ENCODE measurements at regions not wholly inside any gene's neighbourhood (a gene's known extent, or its start where the extent isn't known, plus 50 kb on each side); places are given as distances from the start of the nearest gene placed in this dataset.
"Not testable (repeated sequence)": the region's sequence is repeated elsewhere in the genome, so short reads cannot be mapped to it uniquely, and the experiment has no call there.

DNA sequence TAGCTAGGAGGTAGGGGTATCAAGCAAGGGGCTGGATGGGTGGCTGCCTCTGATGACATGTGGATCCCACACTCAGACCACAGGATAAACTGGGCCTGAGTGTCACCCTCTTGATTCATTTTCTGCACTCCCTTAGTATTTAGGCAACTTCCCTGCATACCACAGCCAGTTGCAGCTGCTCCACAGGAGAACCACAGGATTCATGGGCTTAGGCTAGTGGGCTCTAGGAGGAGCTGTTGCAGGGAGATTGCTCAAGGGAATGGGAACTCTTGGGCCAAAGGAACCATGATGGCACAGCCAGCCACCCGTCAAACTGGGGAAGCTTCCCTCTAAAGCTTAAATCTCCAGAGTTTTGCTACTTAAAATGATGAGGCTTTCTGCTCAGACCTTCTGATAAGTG lies 269.7 kb upstream of the ASIC2 start:
- Histone ChIP-seq H3K4me1 (replicated peaks in 1 of 2) (peaks cover 0 to 3% of the 10 kb centered on the region in 2 donors), H3K27ac (no peak overlapping the region), H3K4me3 (no peak overlapping the region)
- 40 to 91% (median 60%) methylated on average over 1 of the region's 1 CpG; no CpG with 5 or more reads in 7 of the 10 experiments for WGBS, 10 experiments
- in situ Hi-C loops (cut with MboI; ENCODE audit: low pct_unique_long_range_greater_than_20kb in 2 of 9, low sequenced_read_pairs in 9 of 9, unreplicated experiment in 9 of 9): no loop called here
- ATAC-seq (replicated peaks in 6 of 8): no peak

DNA sequence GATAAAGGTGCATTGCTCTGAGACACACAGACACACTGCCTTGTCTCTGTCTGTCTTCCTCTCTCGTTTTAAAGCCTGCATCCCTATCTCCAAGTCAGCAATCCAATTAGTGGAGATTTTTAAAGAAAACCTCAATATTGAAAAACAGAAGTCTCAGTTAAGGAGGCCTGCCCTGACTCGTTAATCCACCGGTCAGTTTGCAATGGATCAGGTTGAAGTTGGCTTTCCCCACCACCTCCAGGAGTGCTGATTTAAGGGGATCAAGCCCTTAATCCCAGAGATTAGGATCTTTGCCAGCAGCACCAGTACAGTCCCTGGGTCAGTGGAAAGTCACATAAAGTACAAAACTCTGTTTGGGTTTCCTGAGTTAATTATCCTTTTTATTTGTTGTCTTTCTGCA lies 271.1 kb upstream of the ASIC2 start:
- peaks cover 0 to 3% of the 10 kb centered on the region in 2 donors for H3K4me1 ChIP-seq (replicated peaks in 1 of 2)
- WGBS, 10 experiments: 33 to 100% (median 79%) methylated on average over 1 to 3 of the region's 3 CpGs; no CpG with 5 or more reads in 4 of the 10 experiments
- in situ Hi-C loops (cut with MboI; ENCODE audit: low pct_unique_long_range_greater_than_20kb in 2 of 9, low sequenced_read_pairs in 9 of 9, unreplicated experiment in 9 of 9): no loop called here
- no peak for ATAC-seq (replicated peaks in 6 of 8)
- no peak overlapping the region for H3K4me3 ChIP-seq
- no peak overlapping the region for H3K27ac ChIP-seq

DNA sequence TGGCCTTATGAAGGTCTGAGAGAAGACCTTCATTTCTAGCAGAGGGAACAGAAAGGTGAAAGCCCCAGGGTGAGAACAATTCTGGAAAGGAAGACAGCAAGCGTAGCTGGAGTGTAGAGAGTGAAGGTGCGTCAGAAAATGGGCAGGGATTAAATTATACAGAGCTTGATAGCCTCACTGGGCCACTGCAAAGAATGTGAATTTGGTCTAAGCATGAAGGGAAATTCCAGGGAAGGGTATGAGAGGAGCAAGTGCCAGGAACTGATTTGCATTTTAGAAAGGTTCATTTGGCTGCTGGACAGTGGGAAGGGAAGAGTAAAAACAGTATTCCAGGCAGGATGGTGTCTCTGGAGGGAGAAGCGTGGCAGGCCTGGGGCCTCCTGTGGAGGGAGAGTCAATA lies 274.1 kb upstream of the ASIC2 start:
- peak in 3 of 8 experiments; percentile 66 to 91 (median 76) for ATAC-seq (replicated peaks in 6 of 8)
- Histone ChIP-seq H3K4me3 (no peak overlapping the region), H3K27ac (no peak overlapping the region), H3K4me1 (replicated peaks in 1 of 2) (no peaks in the 10 kb centered on the region)
- 30 to 89% (median 61%) methylated on average over 1 to 3 of the region's 3 CpGs; no CpG with 5 or more reads in 2 of the 10 experiments for whole genome bisulfite sequencing, 10 experiments
- in situ Hi-C loops (cut with MboI; ENCODE audit: low pct_unique_long_range_greater_than_20kb in 2 of 9, low sequenced_read_pairs in 9 of 9, unreplicated experiment in 9 of 9): no loop called here

DNA sequence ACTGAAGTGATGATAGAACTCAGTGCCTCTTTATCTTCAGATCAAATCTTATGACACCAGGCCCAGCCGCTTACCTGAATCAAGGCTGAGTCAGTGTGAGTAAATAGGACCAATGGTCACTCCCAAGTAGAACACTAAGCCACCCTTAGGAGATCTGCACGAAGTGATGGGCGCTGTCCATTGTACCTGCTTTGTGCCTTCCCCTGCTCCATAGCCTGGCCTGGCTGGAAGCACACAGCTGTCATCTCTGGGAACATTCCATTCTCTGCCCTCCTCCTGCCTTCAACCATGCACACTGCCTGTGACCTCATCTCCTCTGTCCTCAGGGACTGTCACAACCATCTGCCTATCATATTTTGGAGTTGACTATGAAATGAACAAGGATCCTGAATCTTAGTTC lies 279.5 kb upstream of the ASIC2 start:
- in situ Hi-C loops (cut with MboI; ENCODE audit: low pct_unique_long_range_greater_than_20kb in 2 of 9, low sequenced_read_pairs in 9 of 9, unreplicated experiment in 9 of 9): no loop called here
- 48 to 100% (median 83%) methylated on average over 1 to 3 of the region's 3 CpGs; no CpG with 5 or more reads in 5 of the 10 experiments for WGBS, 10 experiments
- no peak overlapping the region for H3K4me3 ChIP-seq
- H3K27ac ChIP-seq: no peak overlapping the region
- H3K4me1 ChIP-seq (replicated peaks in 1 of 2): no peaks in the 10 kb centered on the region
- peak in 3 of 8 experiments; percentile 61 to 74 (median 63) for ATAC-seq (replicated peaks in 6 of 8)

DNA sequence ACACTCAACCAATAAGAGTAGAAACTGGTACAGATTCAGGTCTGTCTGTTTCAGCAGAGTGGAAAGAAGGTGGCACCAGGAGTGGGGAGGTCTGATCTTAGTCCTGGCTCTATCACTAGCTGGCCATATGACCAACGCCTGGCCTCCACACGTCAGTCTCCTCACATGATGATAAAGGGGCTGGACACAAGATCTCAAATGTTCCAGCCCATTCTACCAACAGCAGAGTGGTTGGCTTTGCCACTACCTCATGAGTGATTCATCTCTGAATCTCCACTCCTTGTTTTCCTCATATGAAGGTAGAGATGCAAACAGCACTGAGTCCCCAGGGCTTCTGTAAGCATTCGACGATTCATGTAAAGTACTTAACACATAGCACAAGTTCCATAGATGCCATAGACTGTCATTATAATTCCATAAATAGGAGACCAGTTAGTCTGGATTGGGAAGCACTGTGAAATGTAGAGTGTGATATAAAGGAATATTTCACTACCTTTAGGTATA lies 281.9 kb upstream of the ASIC2 start:
- WGBS, 10 experiments: 0 to 94% (median 60%) methylated on average over 2 to 4 of the region's 4 CpGs; no CpG with 5 or more reads in 6 of the 10 experiments
- no peak overlapping the region for H3K4me3 ChIP-seq
- in situ Hi-C loops (cut with MboI; ENCODE audit: low pct_unique_long_range_greater_than_20kb in 2 of 9, low sequenced_read_pairs in 9 of 9, unreplicated experiment in 9 of 9): loop anchor here in 1 of 9 experiments (25.0 kb wide), 1 partner anchor 137 kb away; no protein-coding TSS in a partner anchor
- H3K27ac ChIP-seq: no peak overlapping the region
- H3K4me1 ChIP-seq (replicated peaks in 1 of 2): no peaks in the 10 kb centered on the region
- ATAC-seq (replicated peaks in 6 of 8): peak in 3 of 8 experiments; percentile 61 to 87 (median 83)

DNA sequence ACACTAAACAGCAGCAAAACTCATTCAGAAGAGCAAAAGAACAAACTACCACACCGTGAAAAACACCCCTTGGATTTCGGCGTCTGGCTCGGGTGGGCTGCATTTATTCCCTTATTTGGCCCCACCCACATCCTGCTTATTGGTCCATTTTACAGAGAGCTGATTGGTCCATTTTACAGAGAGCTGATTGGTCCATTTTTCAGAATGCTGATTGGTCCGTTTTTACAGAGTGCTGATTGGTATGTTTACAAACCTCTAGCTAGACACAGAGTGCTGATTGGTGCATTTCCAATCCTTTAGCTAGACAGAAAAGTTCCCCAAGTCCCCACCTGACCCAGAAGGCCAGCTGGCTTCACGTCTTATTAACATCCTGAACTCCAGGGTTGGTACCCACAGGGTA lies 286.6 kb upstream of the ASIC2 start:
- not testable (repeated sequence) for ATAC-seq (replicated peaks in 6 of 8); H3K27ac ChIP-seq; H3K4me3 ChIP-seq
- in situ Hi-C loops (cut with MboI; ENCODE audit: low pct_unique_long_range_greater_than_20kb in 2 of 9, low sequenced_read_pairs in 9 of 9, unreplicated experiment in 9 of 9): loop anchor here in 1 of 9 experiments (25.0 kb wide), 1 partner anchor 133 kb away; no protein-coding TSS in a partner anchor
- peaks cover 9 to 12% of the 10 kb centered on the region in 2 donors for H3K4me1 ChIP-seq (replicated peaks in 1 of 2)
- WGBS, 10 experiments: 33 to 100% (median 75%) methylated on average over 1 to 5 of the region's 6 CpGs; no CpG with 5 or more reads in 2 of the 10 experiments

DNA sequence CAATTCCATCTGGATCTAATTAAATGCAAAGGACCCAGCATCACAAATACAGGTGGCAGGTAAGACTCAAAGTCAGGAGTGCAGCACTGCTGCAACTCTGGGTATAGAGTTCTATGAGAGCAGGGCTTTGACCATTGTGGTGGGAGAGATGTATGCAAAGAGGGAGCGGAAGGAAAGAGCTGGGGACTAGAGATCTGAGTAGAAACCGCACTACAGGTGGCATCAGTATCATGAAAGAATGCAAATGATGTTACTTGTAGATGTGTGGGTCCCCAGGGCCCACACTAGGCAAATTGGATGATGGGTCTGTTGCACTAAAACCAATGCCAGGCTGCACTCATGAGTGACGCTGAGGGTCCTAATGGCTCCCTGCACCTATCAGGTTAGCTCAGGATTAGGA lies 287.1 kb upstream of the ASIC2 start:
- no peak overlapping the region for H3K27ac ChIP-seq
- H3K4me3 ChIP-seq: no peak overlapping the region
- in situ Hi-C loops (cut with MboI; ENCODE audit: low pct_unique_long_range_greater_than_20kb in 2 of 9, low sequenced_read_pairs in 9 of 9, unreplicated experiment in 9 of 9): loop anchor here in 1 of 9 experiments (25.0 kb wide), 1 partner anchor 132 kb away; no protein-coding TSS in a partner anchor
- peaks cover 9 to 12% of the 10 kb centered on the region in 2 donors for H3K4me1 ChIP-seq (replicated peaks in 1 of 2)
- 50 to 100% (median 84%) methylated on average over 1 to 3 of the region's 3 CpGs; no CpG with 5 or more reads in 4 of the 10 experiments for WGBS, 10 experiments
- ATAC-seq (replicated peaks in 6 of 8): no peak

DNA sequence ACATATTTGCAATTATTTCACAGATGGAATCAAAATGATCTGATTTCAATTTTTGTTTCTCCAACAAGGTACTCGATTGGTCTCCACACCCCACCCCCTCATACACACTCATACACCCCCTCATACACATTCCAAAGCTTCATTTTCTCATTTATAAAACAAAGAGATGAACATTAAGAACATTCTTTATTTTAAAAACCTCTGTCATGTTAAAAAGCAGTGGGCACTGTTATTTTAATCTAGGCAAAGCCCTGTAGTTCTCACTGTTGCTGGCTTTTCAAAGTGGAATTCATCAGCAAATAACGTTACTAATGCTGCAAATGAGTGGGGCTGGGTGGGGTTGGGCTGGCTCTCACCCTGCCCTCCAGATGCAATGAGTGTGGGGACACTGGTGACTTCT lies 289.6 kb upstream of the ASIC2 start:
- H3K27ac ChIP-seq: no peak overlapping the region
- ATAC-seq (replicated peaks in 6 of 8): peak in 2 of 8 experiments; percentile 13 to 20
- in situ Hi-C loops (cut with MboI; ENCODE audit: low pct_unique_long_range_greater_than_20kb in 2 of 9, low sequenced_read_pairs in 9 of 9, unreplicated experiment in 9 of 9): loop anchor here in 1 of 9 experiments (25.0 kb wide), 1 partner anchor 130 kb away; no protein-coding TSS in a partner anchor
- no peak overlapping the region for H3K4me3 ChIP-seq
- WGBS, 10 experiments: 0 to 83% (median 31%) methylated on average over 1 to 2 of the region's 2 CpGs; no CpG with 5 or more reads in 2 of the 10 experiments
- peaks cover 9 to 12% of the 10 kb centered on the region in 2 donors for H3K4me1 ChIP-seq (replicated peaks in 1 of 2)

DNA sequence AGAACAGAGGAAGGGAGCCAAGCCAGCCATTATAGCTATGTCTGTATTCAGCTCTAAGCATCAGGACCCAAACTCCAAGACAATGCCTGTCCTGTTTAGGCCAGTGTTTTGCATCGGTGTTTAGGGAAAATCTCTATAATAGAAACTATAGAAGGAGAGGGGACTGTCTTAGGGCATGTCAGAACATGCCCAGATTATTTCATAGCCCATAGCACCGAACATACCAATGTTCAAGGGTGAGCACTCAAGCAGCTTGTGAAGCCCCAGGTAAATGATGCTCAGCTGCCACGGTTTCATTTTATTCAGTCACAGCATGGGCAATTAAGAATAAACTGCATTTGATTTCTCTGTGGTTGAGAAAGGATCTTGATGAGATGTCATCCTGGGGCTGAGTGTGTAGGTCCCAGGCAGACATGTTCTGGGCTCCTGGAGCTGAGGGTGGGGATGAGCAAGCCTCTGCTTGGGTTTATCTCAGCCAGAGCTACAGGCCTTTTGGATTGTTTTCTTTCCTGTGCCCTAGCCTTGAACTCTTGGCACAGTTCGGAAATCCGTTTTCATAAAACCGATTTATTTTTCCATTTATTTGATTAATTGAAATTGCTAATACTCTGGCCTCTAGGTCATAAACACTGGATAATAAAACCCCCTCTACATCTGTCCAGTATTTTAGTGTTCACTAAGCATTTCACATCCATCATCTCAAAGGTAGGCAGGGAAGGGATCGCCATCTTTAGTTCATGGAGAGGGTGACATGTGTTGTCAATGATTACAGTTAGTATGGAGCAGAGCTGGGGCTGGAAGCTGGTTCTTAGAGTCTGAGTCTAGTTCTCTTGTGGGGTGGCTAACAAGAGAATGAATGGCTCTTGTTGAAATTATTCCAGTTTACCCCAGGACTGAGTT lies 290.7 kb upstream of the ASIC2 start:
- Histone ChIP-seq H3K4me1 (replicated peaks in 1 of 2) (peaks cover 9 to 12% of the 10 kb centered on the region in 2 donors), H3K4me3 (no peak overlapping the region), H3K27ac (peak overlapping the region; percentile 41 to 48)
- WGBS, 10 experiments: 20 to 100% (median 81%) methylated on average over 1 to 7 of the region's 7 CpGs
- peak in 6 of 8 experiments; percentile 44 to 87 (median 62) for ATAC-seq (replicated peaks in 6 of 8)
- in situ Hi-C loops (cut with MboI; ENCODE audit: low pct_unique_long_range_greater_than_20kb in 2 of 9, low sequenced_read_pairs in 9 of 9, unreplicated experiment in 9 of 9): loop anchor here in 1 of 9 experiments (25.0 kb wide), 1 partner anchor 129 kb away; no protein-coding TSS in a partner anchor

DNA sequence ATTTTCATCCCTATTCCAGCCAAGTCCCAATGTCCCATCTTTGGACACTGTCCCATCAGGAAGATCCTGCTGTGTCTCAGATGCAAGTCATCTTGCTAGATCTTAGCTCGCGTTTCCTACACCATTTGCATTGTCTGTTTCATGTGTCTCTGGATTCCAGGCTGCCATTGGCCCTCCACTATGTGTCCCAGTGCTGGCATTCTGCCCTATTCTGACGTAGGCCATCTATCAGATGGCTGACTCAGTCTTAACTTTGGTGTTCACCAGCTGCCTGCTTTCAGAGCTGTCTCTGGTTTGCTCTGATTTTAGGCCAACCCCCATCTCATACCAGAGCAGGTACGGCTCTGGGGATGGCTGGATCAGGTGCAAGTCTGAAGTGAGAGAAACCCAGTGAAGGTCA lies 300.9 kb upstream of the ASIC2 start:
- H3K4me1 ChIP-seq (replicated peaks in 1 of 2): peaks cover 0 to 7% of the 10 kb centered on the region in 2 donors
- in situ Hi-C loops (cut with MboI; ENCODE audit: low pct_unique_long_range_greater_than_20kb in 2 of 9, low sequenced_read_pairs in 9 of 9, unreplicated experiment in 9 of 9): loop anchor here in 1 of 9 experiments (25.0 kb wide), 1 partner anchor 118 kb away; no protein-coding TSS in a partner anchor
- no peak overlapping the region for H3K27ac ChIP-seq
- 6 to 82% (median 58%) methylated on average over 1 to 4 of the region's 4 CpGs; no CpG with 5 or more reads in 2 of the 10 experiments for WGBS, 10 experiments
- H3K4me3 ChIP-seq: no peak overlapping the region
- ATAC-seq (replicated peaks in 6 of 8): peak in 3 of 8 experiments; percentile 23 to 83 (median 58)

DNA sequence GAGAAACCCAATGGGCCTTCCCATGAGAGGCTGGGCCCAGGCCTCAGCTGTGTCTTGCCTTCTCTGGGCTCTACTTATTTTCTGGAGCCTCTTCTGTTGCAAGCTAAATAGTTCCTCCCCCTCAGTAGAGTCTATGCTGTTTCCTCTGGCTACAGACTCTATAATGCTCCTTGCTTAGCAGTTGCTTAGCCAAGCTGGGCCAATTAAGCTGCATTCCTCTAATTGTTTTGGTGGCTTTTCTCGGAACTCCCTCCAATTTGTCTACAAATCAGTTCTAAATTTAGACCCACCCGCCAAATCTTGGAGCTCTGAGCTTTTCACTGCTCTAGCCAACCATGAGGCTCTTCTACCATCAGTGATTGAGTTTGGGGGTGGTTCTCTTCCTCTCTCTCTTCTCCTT lies 302.7 kb upstream of the ASIC2 start:
- WGBS, 10 experiments: 0 to 100% (median 45%) methylated on average over 1 to 2 of the region's 2 CpGs; no CpG with 5 or more reads in 3 of the 10 experiments
- in situ Hi-C loops (cut with MboI; ENCODE audit: low pct_unique_long_range_greater_than_20kb in 2 of 9, low sequenced_read_pairs in 9 of 9, unreplicated experiment in 9 of 9): loop anchor here in 1 of 9 experiments (25.0 kb wide), 1 partner anchor 116 kb away; no protein-coding TSS in a partner anchor
- H3K4me1 ChIP-seq (replicated peaks in 1 of 2): peaks cover 0 to 7% of the 10 kb centered on the region in 2 donors
- H3K27ac ChIP-seq: no peak overlapping the region
- no peak for ATAC-seq (replicated peaks in 6 of 8)
- H3K4me3 ChIP-seq: no peak overlapping the region

DNA sequence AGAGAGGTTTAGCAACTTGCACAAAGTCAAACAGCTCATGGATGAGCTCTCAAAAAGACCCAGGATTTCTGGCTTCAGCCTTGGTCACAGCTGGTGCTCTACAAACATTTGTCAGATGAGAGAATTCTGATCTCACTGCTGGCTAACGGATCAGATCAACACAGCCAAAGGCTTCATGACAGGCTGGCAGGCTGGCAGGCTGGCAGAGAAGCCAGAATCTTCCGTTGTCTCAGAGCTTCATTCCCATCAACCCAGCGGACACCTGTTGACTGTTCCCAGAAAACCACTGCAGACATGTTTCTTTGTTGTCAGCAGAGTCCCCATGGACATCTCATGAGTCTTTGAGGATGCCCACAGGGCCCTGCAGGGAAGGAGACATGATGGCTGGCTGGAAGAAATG lies 303.8 kb upstream of the ASIC2 start:
- in situ Hi-C loops (cut with MboI; ENCODE audit: low pct_unique_long_range_greater_than_20kb in 2 of 9, low sequenced_read_pairs in 9 of 9, unreplicated experiment in 9 of 9): loop anchor here in 1 of 9 experiments (25.0 kb wide), 1 partner anchor 115 kb away; no protein-coding TSS in a partner anchor
- Histone ChIP-seq H3K4me1 (replicated peaks in 1 of 2) (no peaks in the 10 kb centered on the region), H3K27ac (no peak overlapping the region), H3K4me3 (no peak overlapping the region)
- no peak for ATAC-seq (replicated peaks in 6 of 8)
- 18 to 87% (median 77%) methylated on average over 1 to 3 of the region's 3 CpGs; no CpG with 5 or more reads in 2 of the 10 experiments for WGBS, 10 experiments
